T-cell (primary cell): ENCODE measurements at regions not wholly inside any gene's neighbourhood (a gene's known extent, or its start where the extent isn't known, plus 50 kb on each side); places are given as distances from the start of the nearest gene placed in this dataset.

Source experiments
- ATAC-seq, 4 experiments: fragments of 200-7000 bp in 3 of 4; fragments of 150-1000 bp in 1 of 4; cut with Tn5 transposase; replicated peaks in 1 of 4; 1 replicate in 3 of 4; 2 replicates in 1 of 4; pipeline ENCODE4 v1.10.0; 2021; ENCODE audit warnings: moderate library complexity in 3 of 4, mild to moderate bottlenecking in 2 of 4, moderate number of reproducible peaks in 1 of 4
- CTCF ChIA-PET, 2 donors: fragments of 300-600 bp; sonication (Branson Sonifier 250); formaldehyde crosslinking; loops; one replicate each; lab custom pipeline; 2022; ENCODE audit warnings: antibody characterized with exemption in 2 of 2; lab: Charles Lee
- POLR2A ChIA-PET, 2 donors: fragments of 300-600 bp; sonication (Branson Sonifier 250); formaldehyde crosslinking; loops; one replicate each; lab custom pipeline; 2022; ENCODE audit warnings: antibody characterized with exemption in 2 of 2; lab: Charles Lee
- DNase-seq, 35 experiments: peaks; one replicate each; pipeline versions ENCODE4 v3.0.0 to v3.0.0-alpha.2; 2013 to 2023
- H3K27ac ChIP-seq: one replicate; pipeline ENCODE4 v1.5.1; 2013; ENCODE audit warnings: low read length
- H3K27me3 ChIP-seq, 2 experiments: replicated peaks in 1 of 2; 1 replicate in 1 of 2; 2 replicates in 1 of 2; pipeline versions ENCODE4 v1.6.1 to v1.7.0; 2013; ENCODE audit warnings: low read length in 1 of 2, mixed read lengths in 1 of 2; ENCODE audit not compliant: control insufficient read depth in 2 of 2, insufficient read depth in 2 of 2; ENCODE audit errors: extremely low read depth in 1 of 2
- H3K36me3 ChIP-seq, 2 donors: 1 replicate in 1 of 2; 2 replicates in 1 of 2; pipeline versions ENCODE4 v1.6.1 to v1.7.0; 2013; ENCODE audit warnings: low read length in 1 of 2; ENCODE audit not compliant: control insufficient read depth in 2 of 2, insufficient read depth in 1 of 2; ENCODE audit errors: extremely low read depth in 1 of 2
- H3K4me1 ChIP-seq, 2 experiments: 1 replicate in 1 of 2; 2 replicates in 1 of 2; pipeline versions ENCODE4 v1.6.1 to v1.7.0; 2013; ENCODE audit warnings: low read length in 2 of 2, mixed read lengths in 1 of 2; ENCODE audit not compliant: insufficient read depth in 2 of 2, control insufficient read depth in 1 of 2; ENCODE audit errors: extremely low read depth in 1 of 2
- H3K4me3 ChIP-seq, 2 donors: 1 replicate in 1 of 2; 2 replicates in 1 of 2; pipeline versions ENCODE4 v1.5.1 to v1.7.0; 2013; ENCODE audit warnings: mild to moderate bottlenecking in 2 of 2, low read length in 1 of 2, moderate library complexity in 1 of 2; ENCODE audit not compliant: control insufficient read depth in 1 of 2; ENCODE audit errors: extremely low read depth in 1 of 2
- H3K9me3 ChIP-seq: 2 replicates; pipeline ENCODE4 v1.7.0; 2013
- H3K27ac Mint-ChIP-seq, 2 donors: one replicate each; pipeline ENCODE4 v1.8.0; 2020 to 2021; ENCODE audit warnings: mild to moderate bottlenecking in 2 of 2, mixed read lengths in 2 of 2
- H3K27me3 Mint-ChIP-seq, 2 donors: one replicate each; pipeline ENCODE4 v1.8.0; 2021 to 2022; ENCODE audit warnings: mixed read lengths in 2 of 2
- H3K36me3 Mint-ChIP-seq: one replicate; pipeline ENCODE4 v1.8.0; 2021; ENCODE audit warnings: mixed read lengths
- H3K4me1 Mint-ChIP-seq, 3 donors: one replicate each; pipeline ENCODE4 v1.8.0; 2020 to 2022; ENCODE audit warnings: mixed read lengths in 3 of 3, mild to moderate bottlenecking in 1 of 3
- H3K4me3 Mint-ChIP-seq, 3 donors: one replicate each; pipeline ENCODE4 v1.8.0; 2020 to 2022; ENCODE audit warnings: mild to moderate bottlenecking in 3 of 3, mixed read lengths in 3 of 3, moderate library complexity in 3 of 3
- H3K9me3 Mint-ChIP-seq, 3 donors: one replicate each; pipeline ENCODE4 v1.8.0; 2020 to 2022; ENCODE audit warnings: mixed read lengths in 3 of 3
- WGBS: methylation state at CpG from one replicate; pipeline ENCODE4 v1.1.5; 2013; ENCODE audit warnings: missing lambda C conversion rate; ENCODE audit not compliant: insufficient coverage; 5-methylcytosine and 5-hydroxymethylcytosine counted together

GRCh38 chr2:234691968-234692955 is 195.4 kb upstream of the ARL4C start:
- no peaks in the 10 kb centered on the region for H3K36me3 Mint-ChIP-seq
- Histone ChIP-seq H3K36me3 (no peaks in the 10 kb centered on the region), H3K4me1 (no peaks in the 10 kb centered on the region), H3K9me3 (no peaks in the 10 kb centered on the region), H3K27me3 (peaks cover 0 to 31% of the 10 kb centered on the region in 2 experiments), H3K27ac (no peak overlapping the region), H3K4me3 (no peak overlapping the region)
- peaks cover 0 to 8% (median 7%) of the 10 kb centered on the region in 3 donors for H3K9me3 Mint-ChIP-seq
- H3K4me3 Mint-ChIP-seq = no peak overlapping the region
- ATAC-seq = no peak
- POLR2A ChIA-PET = interaction anchor here in 1 of 2 donors (0.6 kb wide), 1 partner anchor 100 kb away, joined by 3 read pairs; no protein-coding TSS in a partner anchor
- H3K27me3 Mint-ChIP-seq = peaks cover 47% of the 10 kb centered on the region in 2 donors
- CTCF ChIA-PET = no interaction called here
- 83% methylated on average over 3 of the region's 6 CpGs for WGBS
- no peaks in the 10 kb centered on the region for H3K4me1 Mint-ChIP-seq
- no peak overlapping the region for H3K27ac Mint-ChIP-seq
- DNase-seq = no peak

- POLR2A ChIA-PET = no interaction called here
- WGBS = 75% methylated on average over 2 of the region's 7 CpGs
These were observed 194.3 kb upstream of the ARL4C start for GRCh38 chr2:234691214-234691575.

GRCh38 chr2:234690569-234691213 is 193.8 kb upstream of the ARL4C start:
- 50% methylated on average over 2 of the region's 8 CpGs for WGBS
- no peaks in the 10 kb centered on the region for H3K36me3 ChIP-seq
- Mint-ChIP-seq H3K36me3 (no peaks in the 10 kb centered on the region), H3K27me3 (peaks cover 42 to 44% of the 10 kb centered on the region in 2 donors), H3K4me3 (no peak overlapping the region), H3K9me3 (no peaks in the 10 kb centered on the region), H3K27ac (no peak overlapping the region), H3K4me1 (no peaks in the 10 kb centered on the region)
- peaks cover 0 to 29% of the 10 kb centered on the region in 2 experiments for H3K27me3 ChIP-seq
- ChIA-PET CTCF (no interaction called here), POLR2A (no interaction called here)
- no peak overlapping the region for H3K4me3 ChIP-seq
- no peaks in the 10 kb centered on the region for H3K9me3 ChIP-seq
- no peak for DNase-seq
- no peaks in the 10 kb centered on the region for H3K4me1 ChIP-seq
- no peak overlapping the region for H3K27ac ChIP-seq
- no peak for ATAC-seq

More at GRCh38 chr2:234691214-234691575, 194.3 kb upstream of the ARL4C start:
- no peak overlapping the region for H3K27ac Mint-ChIP-seq
- H3K27me3 Mint-ChIP-seq = peaks cover 43 to 44% of the 10 kb centered on the region in 2 donors
- no peaks in the 10 kb centered on the region for H3K4me1 ChIP-seq
- H3K9me3 ChIP-seq = no peaks in the 10 kb centered on the region
- H3K27me3 ChIP-seq = peaks cover 0 to 29% of the 10 kb centered on the region in 2 experiments
- ATAC-seq (no peak), DNase-seq (no peak)
- peaks cover 0 to 3% (median 3%) of the 10 kb centered on the region in 3 donors for H3K9me3 Mint-ChIP-seq
- H3K4me1 Mint-ChIP-seq = no peaks in the 10 kb centered on the region
- no peak overlapping the region for H3K4me3 Mint-ChIP-seq
- no peaks in the 10 kb centered on the region for H3K36me3 ChIP-seq
- no peaks in the 10 kb centered on the region for H3K36me3 Mint-ChIP-seq
- no peak overlapping the region for H3K4me3 ChIP-seq
- H3K27ac ChIP-seq = no peak overlapping the region
- CTCF ChIA-PET = no interaction called here

GRCh38 chr2:234689911-234690379 is 193.1 kb upstream of the ARL4C start:
- DNase-seq (no peak), ATAC-seq (peak in 1 of 4 experiments; percentile 11)
- Histone ChIP-seq H3K4me1 (no peaks in the 10 kb centered on the region), H3K4me3 (no peak overlapping the region), H3K27me3 (peaks cover 0 to 29% of the 10 kb centered on the region in 2 experiments), H3K27ac (no peak overlapping the region), H3K9me3 (no peaks in the 10 kb centered on the region), H3K36me3 (no peaks in the 10 kb centered on the region)
- Mint-ChIP-seq H3K4me1 (no peaks in the 10 kb centered on the region), H3K4me3 (no peak overlapping the region), H3K27me3 (peaks cover 42% of the 10 kb centered on the region in 2 donors), H3K9me3 (no peaks in the 10 kb centered on the region), H3K36me3 (no peaks in the 10 kb centered on the region), H3K27ac (no peak overlapping the region)
- POLR2A ChIA-PET = no interaction called here
- 94% methylated on average over 4 of the region's 10 CpGs for WGBS
- CTCF ChIA-PET = no interaction called here

- DNase-seq (no peak), ATAC-seq (no peak)
- Histone ChIP-seq H3K36me3 (no peaks in the 10 kb centered on the region), H3K27ac (no peak overlapping the region), H3K27me3 (peaks cover 0 to 29% of the 10 kb centered on the region in 2 experiments), H3K4me1 (no peaks in the 10 kb centered on the region), H3K4me3 (no peak overlapping the region), H3K9me3 (no peaks in the 10 kb centered on the region)
- Mint-ChIP-seq H3K27me3 (peaks cover 31 to 32% of the 10 kb centered on the region in 2 donors), H3K36me3 (no peaks in the 10 kb centered on the region), H3K9me3 (peaks cover 0 to 3% (median 0%) of the 10 kb centered on the region in 3 donors), H3K4me3 (no peak overlapping the region), H3K4me1 (no peaks in the 10 kb centered on the region), H3K27ac (no peak overlapping the region)
- ChIA-PET CTCF (no interaction called here), POLR2A (no interaction called here)
- WGBS = 87% methylated on average over 6 of the region's 6 CpGs
These were observed 191.0 kb upstream of the ARL4C start for GRCh38 chr2:234687718-234688475.
